ENCODE measurements at regions not wholly inside any gene's neighbourhood (a gene's known extent, or its start where the extent isn't known, plus 50 kb on each side); places are given as distances from the start of the nearest gene placed in this dataset.

DNA sequence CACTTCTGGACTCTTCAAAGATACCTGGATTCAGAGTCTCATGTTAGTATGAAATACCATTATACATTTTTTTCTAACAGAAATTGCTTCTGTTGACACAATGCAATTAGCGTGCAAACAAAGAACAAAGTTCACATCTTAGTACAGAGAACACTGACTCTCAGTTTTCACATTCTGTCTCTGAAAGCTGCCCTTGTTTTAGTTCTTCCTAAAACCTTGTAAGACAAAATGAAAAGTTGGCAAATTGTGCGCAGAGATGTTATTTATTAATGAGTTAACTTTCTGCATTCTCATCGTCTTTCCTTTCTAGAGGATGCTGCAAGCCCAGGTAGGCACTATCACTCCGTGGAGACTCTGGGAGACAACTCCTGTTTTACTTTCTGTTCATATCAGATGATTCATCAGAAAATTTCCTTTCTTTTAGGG lies 377.3 kb upstream of the POU3F3 start:
- no peak overlapping the region for H3K27ac Mint-ChIP-seq
- 80% methylated on average over 1 of the region's 4 CpGs for WGBS (ENCODE audit: insufficient coverage)
- Histone ChIP-seq H3K27ac (ENCODE audit: low read length) (no peak overlapping the region), H3K9me3 (no peaks in the 10 kb centered on the region), H3K27me3 (replicated peaks in 1 of 2; ENCODE audit: control insufficient read depth in 2 of 2, extremely low read depth in 1 of 2, insufficient read depth in 2 of 2, low read length in 1 of 2) (peaks cover 0 to 2% of the 10 kb centered on the region in 2 experiments), H3K4me3 (ENCODE audit: control insufficient read depth in 1 of 2, extremely low read depth in 1 of 2, low read length in 1 of 2) (no peak overlapping the region), H3K4me1 (ENCODE audit: control insufficient read depth in 1 of 2, extremely low read depth in 1 of 2, insufficient read depth in 2 of 2, low read length in 2 of 2) (no peaks in the 10 kb centered on the region), H3K36me3 (ENCODE audit: control insufficient read depth in 2 of 2, extremely low read depth in 1 of 2, insufficient read depth in 1 of 2, low read length in 1 of 2) (no peaks in the 10 kb centered on the region)
- CTCF ChIA-PET, result no interaction called here
- no peak for DNase-seq
- POLR2A ChIA-PET, result no interaction called here
- H3K36me3 Mint-ChIP-seq, result no peaks in the 10 kb centered on the region
- H3K9me3 Mint-ChIP-seq, result no peaks in the 10 kb centered on the region
- no peaks in the 10 kb centered on the region for H3K4me1 Mint-ChIP-seq
- no peak for ATAC-seq (replicated peaks in 1 of 4)
- no peak overlapping the region for H3K4me3 Mint-ChIP-seq
- H3K27me3 Mint-ChIP-seq, result peaks cover 0 to 7% of the 10 kb centered on the region in 2 donors

DNA sequence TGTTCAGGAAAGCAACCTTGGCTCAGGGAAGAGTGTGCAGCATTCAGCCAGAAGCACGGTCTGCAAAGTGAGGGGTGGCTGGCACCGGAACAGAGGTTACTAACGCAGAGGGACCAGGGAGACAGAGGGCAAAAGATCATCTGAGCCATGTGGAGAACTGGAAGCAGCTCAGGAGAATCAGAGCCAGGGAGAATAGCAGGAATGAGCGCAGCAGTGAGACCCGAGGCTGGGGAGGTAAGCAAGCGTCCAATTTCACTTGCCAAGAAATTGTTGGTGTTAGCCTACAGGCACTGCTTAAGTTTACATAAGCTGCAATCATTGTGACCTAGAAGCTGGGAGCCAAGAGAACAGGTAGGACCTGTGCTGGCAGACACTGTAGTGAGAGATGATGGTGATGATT lies 372.6 kb upstream of the POU3F3 start:
- no peaks in the 10 kb centered on the region for H3K36me3 Mint-ChIP-seq
- ChIA-PET POLR2A (no interaction called here), CTCF (no interaction called here)
- peaks cover 0 to 17% of the 10 kb centered on the region in 2 donors for H3K27me3 Mint-ChIP-seq
- Histone ChIP-seq H3K4me3 (ENCODE audit: control insufficient read depth in 1 of 2, extremely low read depth in 1 of 2, low read length in 1 of 2) (no peak overlapping the region), H3K36me3 (ENCODE audit: control insufficient read depth in 2 of 2, extremely low read depth in 1 of 2, insufficient read depth in 1 of 2, low read length in 1 of 2) (no peaks in the 10 kb centered on the region), H3K4me1 (ENCODE audit: control insufficient read depth in 1 of 2, extremely low read depth in 1 of 2, insufficient read depth in 2 of 2, low read length in 2 of 2) (no peaks in the 10 kb centered on the region), H3K27me3 (replicated peaks in 1 of 2; ENCODE audit: control insufficient read depth in 2 of 2, extremely low read depth in 1 of 2, insufficient read depth in 2 of 2, low read length in 1 of 2) (peaks cover 0 to 2% of the 10 kb centered on the region in 2 experiments), H3K9me3 (no peaks in the 10 kb centered on the region), H3K27ac (ENCODE audit: low read length) (no peak overlapping the region)
- no peak overlapping the region for H3K4me3 Mint-ChIP-seq
- WGBS (ENCODE audit: insufficient coverage), result 89% methylated on average over 6 of the region's 6 CpGs
- ATAC-seq (replicated peaks in 1 of 4) (no peak), DNase-seq (no peak)
- no peaks in the 10 kb centered on the region for H3K4me1 Mint-ChIP-seq
- no peak overlapping the region for H3K27ac Mint-ChIP-seq
- H3K9me3 Mint-ChIP-seq, result peaks cover 0 to 9% (median 0%) of the 10 kb centered on the region in 3 donors

- ATAC-seq (replicated peaks in 1 of 4), result no peak
- POLR2A ChIA-PET, result no interaction called here
- Mint-ChIP-seq H3K27ac (no peak overlapping the region), H3K4me1 (no peaks in the 10 kb centered on the region), H3K27me3 (peaks cover 0 to 17% of the 10 kb centered on the region in 2 donors), H3K36me3 (no peaks in the 10 kb centered on the region), H3K4me3 (no peak overlapping the region), H3K9me3 (peaks cover 0 to 11% (median 0%) of the 10 kb centered on the region in 3 donors)
- Histone ChIP-seq H3K27me3 (replicated peaks in 1 of 2; ENCODE audit: control insufficient read depth in 2 of 2, extremely low read depth in 1 of 2, insufficient read depth in 2 of 2, low read length in 1 of 2) (no peaks in the 10 kb centered on the region), H3K4me1 (ENCODE audit: control insufficient read depth in 1 of 2, extremely low read depth in 1 of 2, insufficient read depth in 2 of 2, low read length in 2 of 2) (no peaks in the 10 kb centered on the region), H3K9me3 (no peaks in the 10 kb centered on the region), H3K27ac (ENCODE audit: low read length) (no peak overlapping the region), H3K36me3 (ENCODE audit: control insufficient read depth in 2 of 2, extremely low read depth in 1 of 2, insufficient read depth in 1 of 2, low read length in 1 of 2) (no peaks in the 10 kb centered on the region), H3K4me3 (ENCODE audit: control insufficient read depth in 1 of 2, extremely low read depth in 1 of 2, low read length in 1 of 2) (no peak overlapping the region)
- CTCF ChIA-PET, result no interaction called here
- no CpG with 5 or more reads among the region's 4 CpGs for WGBS (ENCODE audit: insufficient coverage)
- DNase-seq, result no peak
Observed at GRCh38 chr2:104487366-104487765, 366.5 kb upstream of the POU3F3 start.

GRCh38 chr2:104493698-104494097 lies 360.2 kb upstream of the POU3F3 start:
- Histone ChIP-seq H3K4me3 (ENCODE audit: control insufficient read depth in 1 of 2, extremely low read depth in 1 of 2, low read length in 1 of 2) (no peak overlapping the region), H3K27ac (ENCODE audit: low read length) (no peak overlapping the region), H3K36me3 (ENCODE audit: control insufficient read depth in 2 of 2, extremely low read depth in 1 of 2, insufficient read depth in 1 of 2, low read length in 1 of 2) (no peaks in the 10 kb centered on the region), H3K9me3 (no peaks in the 10 kb centered on the region), H3K27me3 (replicated peaks in 1 of 2; ENCODE audit: control insufficient read depth in 2 of 2, extremely low read depth in 1 of 2, insufficient read depth in 2 of 2, low read length in 1 of 2) (no peaks in the 10 kb centered on the region), H3K4me1 (ENCODE audit: control insufficient read depth in 1 of 2, extremely low read depth in 1 of 2, insufficient read depth in 2 of 2, low read length in 2 of 2) (no peaks in the 10 kb centered on the region)
- H3K4me3 Mint-ChIP-seq, result no peak overlapping the region
- ChIA-PET CTCF (interaction anchor here in 1 of 2 donors (0.6 kb wide), 1 partner anchor 492 kb away, joined by 3 read pairs; no protein-coding TSS in a partner anchor), POLR2A (interaction anchor here in 1 of 2 donors (0.6 kb wide), 1 partner anchor 9 kb away, joined by 3 read pairs; no protein-coding TSS in a partner anchor)
- H3K27ac Mint-ChIP-seq, result no peak overlapping the region
- H3K9me3 Mint-ChIP-seq, result no peaks in the 10 kb centered on the region
- H3K27me3 Mint-ChIP-seq, result peaks cover 0 to 5% of the 10 kb centered on the region in 2 donors
- no peaks in the 10 kb centered on the region for H3K4me1 Mint-ChIP-seq
- WGBS (ENCODE audit: insufficient coverage), result 100% methylated on average over 1 of the region's 1 CpG
- DNase-seq (no peak), ATAC-seq (replicated peaks in 1 of 4) (no peak)
- H3K36me3 Mint-ChIP-seq, result no peaks in the 10 kb centered on the region

GRCh38 chr2:104501342-104501741 lies 352.6 kb upstream of the POU3F3 start:
- Histone ChIP-seq H3K27ac (ENCODE audit: low read length) (no peak overlapping the region), H3K9me3 (no peaks in the 10 kb centered on the region), H3K36me3 (ENCODE audit: control insufficient read depth in 2 of 2, extremely low read depth in 1 of 2, insufficient read depth in 1 of 2, low read length in 1 of 2) (no peaks in the 10 kb centered on the region), H3K4me3 (ENCODE audit: control insufficient read depth in 1 of 2, extremely low read depth in 1 of 2, low read length in 1 of 2) (no peak overlapping the region), H3K4me1 (ENCODE audit: control insufficient read depth in 1 of 2, extremely low read depth in 1 of 2, insufficient read depth in 2 of 2, low read length in 2 of 2) (no peaks in the 10 kb centered on the region), H3K27me3 (replicated peaks in 1 of 2; ENCODE audit: control insufficient read depth in 2 of 2, extremely low read depth in 1 of 2, insufficient read depth in 2 of 2, low read length in 1 of 2) (no peaks in the 10 kb centered on the region)
- ATAC-seq (replicated peaks in 1 of 4) (no peak), DNase-seq (no peak)
- no peaks in the 10 kb centered on the region for H3K36me3 Mint-ChIP-seq
- no peaks in the 10 kb centered on the region for H3K4me1 Mint-ChIP-seq
- ChIA-PET CTCF (no interaction called here), POLR2A (no interaction called here)
- no peak overlapping the region for H3K4me3 Mint-ChIP-seq
- peaks cover 0 to 5% of the 10 kb centered on the region in 2 donors for H3K27me3 Mint-ChIP-seq
- no peak overlapping the region for H3K27ac Mint-ChIP-seq
- WGBS (ENCODE audit: insufficient coverage), result 100% methylated on average over 3 of the region's 6 CpGs
- no peaks in the 10 kb centered on the region for H3K9me3 Mint-ChIP-seq

DNA sequence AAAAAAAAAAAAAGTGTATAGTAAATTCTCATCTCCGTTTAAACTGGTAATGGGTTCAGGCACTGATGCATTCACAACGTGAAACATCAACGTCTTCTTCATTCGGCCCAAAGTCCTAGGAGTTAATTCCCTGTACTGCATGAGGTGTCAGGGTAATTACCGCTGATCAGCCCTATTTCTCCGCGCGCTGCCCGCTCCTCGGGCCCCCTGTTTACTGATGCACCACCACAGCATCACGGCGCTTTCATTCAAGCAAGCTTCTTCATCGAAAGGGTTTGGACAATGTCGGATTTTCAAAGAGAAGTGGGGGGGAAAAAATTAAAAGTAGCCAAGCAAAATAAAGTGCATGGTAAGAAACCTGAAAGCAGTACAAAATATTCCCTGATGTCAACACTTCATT lies 352.0 kb upstream of the POU3F3 start:
- ChIA-PET CTCF (no interaction called here), POLR2A (no interaction called here)
- no peaks in the 10 kb centered on the region for H3K27me3 ChIP-seq (replicated peaks in 1 of 2; ENCODE audit: control insufficient read depth in 2 of 2, extremely low read depth in 1 of 2, insufficient read depth in 2 of 2, low read length in 1 of 2)
- no peaks in the 10 kb centered on the region for H3K4me1 ChIP-seq (ENCODE audit: control insufficient read depth in 1 of 2, extremely low read depth in 1 of 2, insufficient read depth in 2 of 2, low read length in 2 of 2)
- H3K9me3 Mint-ChIP-seq, result no peaks in the 10 kb centered on the region
- DNase-seq (no peak), ATAC-seq (replicated peaks in 1 of 4) (no peak)
- H3K36me3 ChIP-seq (ENCODE audit: control insufficient read depth in 2 of 2, extremely low read depth in 1 of 2, insufficient read depth in 1 of 2, low read length in 1 of 2), result no peaks in the 10 kb centered on the region
- H3K4me3 Mint-ChIP-seq, result no peak overlapping the region
- H3K4me1 Mint-ChIP-seq, result no peaks in the 10 kb centered on the region
- H3K27ac ChIP-seq (ENCODE audit: low read length), result no peak overlapping the region
- no peak overlapping the region for H3K4me3 ChIP-seq (ENCODE audit: control insufficient read depth in 1 of 2, extremely low read depth in 1 of 2, low read length in 1 of 2)
- H3K27me3 Mint-ChIP-seq, result peaks cover 0 to 5% of the 10 kb centered on the region in 2 donors
- H3K36me3 Mint-ChIP-seq, result no peaks in the 10 kb centered on the region
- H3K27ac Mint-ChIP-seq, result no peak overlapping the region
- no peaks in the 10 kb centered on the region for H3K9me3 ChIP-seq
- 79% methylated on average over 3 of the region's 14 CpGs for WGBS (ENCODE audit: insufficient coverage)

DNA sequence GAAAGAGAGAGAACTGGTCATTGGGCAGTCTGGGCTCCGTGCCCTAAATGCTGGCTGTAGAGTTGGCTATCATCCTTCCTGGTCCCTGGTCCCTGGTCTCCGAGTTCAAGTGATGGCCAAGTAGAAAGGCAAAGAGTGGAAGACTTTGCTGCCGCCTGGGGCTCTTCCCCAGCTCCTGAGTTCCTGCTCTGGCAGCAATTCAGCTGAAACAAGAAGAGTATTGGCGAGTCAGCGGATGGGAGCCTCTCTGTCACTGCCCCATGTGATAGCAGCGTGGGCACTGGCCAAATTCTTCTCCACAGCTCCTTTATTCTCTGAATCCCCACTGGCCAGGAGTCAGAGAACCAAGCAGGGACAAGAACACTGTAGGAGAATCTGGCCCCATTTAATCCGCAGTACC lies 351.0 kb upstream of the POU3F3 start:
- no peaks in the 10 kb centered on the region for H3K27me3 ChIP-seq (replicated peaks in 1 of 2; ENCODE audit: control insufficient read depth in 2 of 2, extremely low read depth in 1 of 2, insufficient read depth in 2 of 2, low read length in 1 of 2)
- no peak overlapping the region for H3K4me3 ChIP-seq (ENCODE audit: control insufficient read depth in 1 of 2, extremely low read depth in 1 of 2, low read length in 1 of 2)
- 83% methylated on average over 6 of the region's 7 CpGs for WGBS (ENCODE audit: insufficient coverage)
- no peak overlapping the region for H3K27ac ChIP-seq (ENCODE audit: low read length)
- Mint-ChIP-seq H3K27ac (no peak overlapping the region), H3K27me3 (peaks cover 0 to 3% of the 10 kb centered on the region in 2 donors), H3K9me3 (no peaks in the 10 kb centered on the region), H3K36me3 (no peaks in the 10 kb centered on the region), H3K4me1 (no peaks in the 10 kb centered on the region), H3K4me3 (no peak overlapping the region)
- ChIA-PET CTCF (no interaction called here), POLR2A (interaction anchor here in 1 of 2 donors (0.6 kb wide), 1 partner anchor 9 kb away, joined by 3 read pairs; no protein-coding TSS in a partner anchor)
- DNase-seq (no peak), ATAC-seq (replicated peaks in 1 of 4) (no peak)
- no peaks in the 10 kb centered on the region for H3K9me3 ChIP-seq
- H3K4me1 ChIP-seq (ENCODE audit: control insufficient read depth in 1 of 2, extremely low read depth in 1 of 2, insufficient read depth in 2 of 2, low read length in 2 of 2), result no peaks in the 10 kb centered on the region
- H3K36me3 ChIP-seq (ENCODE audit: control insufficient read depth in 2 of 2, extremely low read depth in 1 of 2, insufficient read depth in 1 of 2, low read length in 1 of 2), result no peaks in the 10 kb centered on the region

All from T-cell (primary cell).